ENCODE measurements at regions not wholly inside any gene's neighbourhood (a gene's known extent, or its start where the extent isn't known, plus 50 kb on each side); places are given as distances from the start of the nearest gene placed in this dataset.

DNA sequence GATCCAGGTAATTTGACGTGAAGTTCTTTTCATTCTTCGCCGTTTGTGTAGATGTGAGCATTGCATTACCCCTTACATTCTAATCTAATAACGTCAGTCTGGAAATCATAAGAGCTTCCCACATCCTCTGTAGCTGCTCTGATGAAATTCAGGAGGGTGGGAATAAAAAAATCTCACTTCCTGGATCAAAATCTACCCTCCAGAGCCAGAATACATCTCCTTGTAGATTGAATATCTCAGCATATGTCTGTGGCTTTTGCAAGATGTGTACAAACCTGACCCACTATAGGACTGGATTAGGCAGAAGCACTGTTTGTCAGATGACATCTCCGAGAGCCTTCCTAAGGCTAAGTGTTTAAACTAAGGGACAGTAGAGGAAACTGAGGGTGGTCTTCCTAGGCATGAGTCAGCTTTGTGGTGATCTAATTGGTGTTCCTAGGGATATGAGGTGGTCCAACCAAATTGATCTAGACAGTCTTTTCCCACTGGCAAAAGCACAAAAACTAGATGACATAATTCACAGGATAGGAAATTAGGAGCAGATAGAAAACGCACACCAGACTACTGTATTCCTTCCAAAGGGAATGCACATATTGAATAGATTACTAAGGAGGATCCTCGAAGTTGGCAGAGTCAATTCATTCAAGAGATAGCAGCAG, 216.3 kb upstream of the LRTM1 start:
- DNase-seq (ENCODE audit: low read depth, low spot score) (no peak), FAIRE-seq (no peak)
- in situ Hi-C loops (cut with MboI), result no loop called here

DNA sequence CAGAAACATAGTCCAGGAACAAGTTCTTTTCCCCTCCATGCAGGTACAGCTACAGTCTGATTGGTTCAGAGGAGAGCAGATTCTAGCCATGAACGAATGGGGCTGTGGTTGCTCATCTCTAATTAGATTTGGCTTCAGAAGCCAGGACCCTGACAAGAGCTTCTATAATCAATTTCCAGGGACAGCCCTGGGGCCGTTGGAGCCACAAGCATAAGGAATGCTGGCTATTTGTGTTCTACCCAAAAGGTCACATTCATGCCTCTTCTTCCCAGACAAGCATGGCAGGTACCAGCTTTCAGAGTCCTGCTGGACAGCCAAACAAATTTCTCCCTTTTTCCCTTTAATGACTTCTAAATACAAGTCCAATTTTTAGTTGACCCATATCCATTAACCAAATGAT, 215.5 kb upstream of the LRTM1 start:
- ChIA-PET RAD21 (ENCODE audit: unreplicated experiment) (no interaction called here), SMC1A (ENCODE audit: uncharacterized antibody, unreplicated experiment) (no interaction called here), POLR2A (no interaction called here), CTCF (no interaction called here)
- Histone ChIP-seq H3K27me3 (replicated peaks in 1 of 2; ENCODE audit: control insufficient read depth in 2 of 2, insufficient read depth in 2 of 2, low read length in 1 of 2) (no peaks in the 10 kb centered on the region), H3K79me2 (ENCODE audit: control insufficient read depth, insufficient read depth, low read length) (no peaks in the 10 kb centered on the region), H3K4me3 (no peak overlapping the region), H4K20me1 (ENCODE audit: control insufficient read depth, insufficient read depth) (no peaks in the 10 kb centered on the region), H3K9ac (ENCODE audit: control insufficient read depth, insufficient read depth, low read length) (no peak overlapping the region), H3K36me3 (ENCODE audit: control insufficient read depth in 2 of 2, insufficient read depth in 2 of 2, low read length in 1 of 2) (no peaks in the 10 kb centered on the region), H3K9me3 (replicated peaks; ENCODE audit: control insufficient read depth, insufficient read depth, low read length) (no peaks in the 10 kb centered on the region), H3K4me1 (ENCODE audit: control insufficient read depth, insufficient read depth, low read length) (no peaks in the 10 kb centered on the region), H2AFZ (ENCODE audit: control insufficient read depth, low read depth, low read length) (no peak overlapping the region), H3K4me2 (ENCODE audit: control insufficient read depth, insufficient read depth) (no peak overlapping the region), H3K27ac (ENCODE audit: control insufficient read depth, insufficient read depth) (no peak overlapping the region)
- intact Hi-C loops (cut with micrococcal nuclease; ENCODE audit: unreplicated experiment), result no loop called here
- in situ Hi-C loops (cut with MboI), result no loop called here
- DNase-seq (ENCODE audit: low read depth, low spot score), result no peak
- 5% methylated on average over 2 of the region's 2 CpGs for WGBS (ENCODE audit: insufficient coverage, insufficient replicate concordance, low lambda C conversion rate, missing lambda C conversion rate)
- no peak for ATAC-seq
- BruUV-seq (replicated peaks), result no TSS peak
- no peak for FAIRE-seq
- TF ChIP-seq PAX5 (IDR thresholded peaks at IDR 0.05; ENCODE audit: borderline replicate concordance, low read depth, low read length) (no peak), HDAC2 (IDR thresholded peaks at IDR 0.05) (no peak), TAF1 (IDR thresholded peaks at IDR 0.05; ENCODE audit: borderline replicate concordance, low read depth, low read length) (no peak), ASH2L (IDR thresholded peaks at IDR 0.05; ENCODE audit: borderline replicate concordance, low read depth) (no peak), DPF2 (IDR thresholded peaks at IDR 0.05) (no peak), MTA2 (IDR thresholded peaks at IDR 0.05; ENCODE audit: low read depth) (no peak), MYC (IDR thresholded peaks at IDR 0.05; ENCODE audit: insufficient read depth, insufficient read length, insufficient replicate concordance, low read length, severe bottlenecking) (no peak), CBX5 (IDR thresholded peaks at IDR 0.05; ENCODE audit: low read depth) (no peak), ZZZ3 (IDR thresholded peaks at IDR 0.05; ENCODE audit: control insufficient read depth, insufficient read length, low read depth) (no peak), ESRRA (IDR thresholded peaks at IDR 0.05; ENCODE audit: low read length) (no peak)
- TF ChIP-seq, protein P1, sequence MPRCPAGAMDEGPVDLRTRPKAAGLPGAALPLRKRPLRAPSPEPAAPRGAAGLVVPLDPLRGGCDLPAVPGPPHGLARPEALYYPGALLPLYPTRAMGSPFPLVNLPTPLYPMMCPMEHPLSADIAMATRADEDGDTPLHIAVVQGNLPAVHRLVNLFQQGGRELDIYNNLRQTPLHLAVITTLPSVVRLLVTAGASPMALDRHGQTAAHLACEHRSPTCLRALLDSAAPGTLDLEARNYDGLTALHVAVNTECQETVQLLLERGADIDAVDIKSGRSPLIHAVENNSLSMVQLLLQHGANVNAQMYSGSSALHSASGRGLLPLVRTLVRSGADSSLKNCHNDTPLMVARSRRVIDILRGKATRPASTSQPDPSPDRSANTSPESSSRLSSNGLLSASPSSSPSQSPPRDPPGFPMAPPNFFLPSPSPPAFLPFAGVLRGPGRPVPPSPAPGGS (IDR thresholded peaks at IDR 0.05; ENCODE audit: borderline replicate concordance, insufficient read depth, low read depth, low read length, poor library complexity, severe bottlenecking), result no peak

More for the DNA sequence above, 216.3 kb upstream of the LRTM1 start:
- Histone ChIP-seq H3K27me3 (replicated peaks in 1 of 2; ENCODE audit: control insufficient read depth in 2 of 2, insufficient read depth in 2 of 2, low read length in 1 of 2) (no peaks in the 10 kb centered on the region), H3K27ac (ENCODE audit: control insufficient read depth, insufficient read depth) (no peak overlapping the region), H3K4me1 (ENCODE audit: control insufficient read depth, insufficient read depth, low read length) (no peaks in the 10 kb centered on the region), H3K36me3 (ENCODE audit: control insufficient read depth in 2 of 2, insufficient read depth in 2 of 2, low read length in 1 of 2) (no peaks in the 10 kb centered on the region), H4K20me1 (ENCODE audit: control insufficient read depth, insufficient read depth) (no peaks in the 10 kb centered on the region), H3K79me2 (ENCODE audit: control insufficient read depth, insufficient read depth, low read length) (no peaks in the 10 kb centered on the region), H2AFZ (ENCODE audit: control insufficient read depth, low read depth, low read length) (no peak overlapping the region), H3K9me3 (replicated peaks; ENCODE audit: control insufficient read depth, insufficient read depth, low read length) (no peaks in the 10 kb centered on the region), H3K9ac (ENCODE audit: control insufficient read depth, insufficient read depth, low read length) (no peak overlapping the region), H3K4me2 (ENCODE audit: control insufficient read depth, insufficient read depth) (no peak overlapping the region), H3K4me3 (no peak overlapping the region)
- ChIA-PET SMC1A (ENCODE audit: uncharacterized antibody, unreplicated experiment) (no interaction called here), POLR2A (no interaction called here), RAD21 (ENCODE audit: unreplicated experiment) (no interaction called here), CTCF (no interaction called here)
- ATAC-seq, result no peak
- BruUV-seq (replicated peaks), result no TSS peak
- TF ChIP-seq SUZ12 (IDR thresholded peaks at IDR 0.05; ENCODE audit: unreplicated experiment) (no peak), BCL11A (IDR thresholded peaks at IDR 0.05; ENCODE audit: low read depth, low read length) (no peak), MXI1 (IDR thresholded peaks at IDR 0.05; ENCODE audit: low read depth, low read length) (no peak), CBX5 (IDR thresholded peaks at IDR 0.05; ENCODE audit: low read depth) (no peak), PAX8 (IDR thresholded peaks at IDR 0.05) (no peak), NR2C1 (IDR thresholded peaks at IDR 0.05) (no peak), DPF2 (IDR thresholded peaks at IDR 0.05) (no peak), SMARCA5 (IDR thresholded peaks at IDR 0.05) (no peak), SIX5 (IDR thresholded peaks at IDR 0.05; ENCODE audit: low read depth, low read length, severe bottlenecking) (no peak), POLR2AphosphoS5 (IDR thresholded peaks at IDR 0.05; ENCODE audit: low read length) (no peak), POLR2AphosphoS2 (IDR thresholded peaks at IDR 0.05; ENCODE audit: low read depth, low read length) (no peak)
- TF ChIP-seq, protein P2, sequence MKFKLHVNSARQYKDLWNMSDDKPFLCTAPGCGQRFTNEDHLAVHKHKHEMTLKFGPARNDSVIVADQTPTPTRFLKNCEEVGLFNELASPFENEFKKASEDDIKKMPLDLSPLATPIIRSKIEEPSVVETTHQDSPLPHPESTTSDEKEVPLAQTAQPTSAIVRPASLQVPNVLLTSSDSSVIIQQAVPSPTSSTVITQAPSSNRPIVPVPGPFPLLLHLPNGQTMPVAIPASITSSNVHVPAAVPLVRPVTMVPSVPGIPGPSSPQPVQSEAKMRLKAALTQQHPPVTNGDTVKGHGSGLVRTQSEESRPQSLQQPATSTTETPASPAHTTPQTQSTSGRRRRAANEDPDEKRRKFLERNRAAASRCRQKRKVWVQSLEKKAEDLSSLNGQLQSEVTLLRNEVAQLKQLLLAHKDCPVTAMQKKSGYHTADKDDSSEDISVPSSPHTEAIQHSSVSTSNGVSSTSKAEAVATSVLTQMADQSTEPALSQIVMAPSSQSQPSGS (IDR thresholded peaks at IDR 0.05; ENCODE audit: low read length), result no peak
- 23% methylated on average over 7 of the region's 7 CpGs for WGBS (ENCODE audit: insufficient coverage, insufficient replicate concordance, low lambda C conversion rate, missing lambda C conversion rate)
- intact Hi-C loops (cut with micrococcal nuclease; ENCODE audit: unreplicated experiment), result no loop called here

Data from GM12878 (cell line).